GM20431 (cell line): ENCODE measurements at regions not wholly inside any gene's neighbourhood (a gene's known extent, or its start where the extent isn't known, plus 50 kb on each side); places are given as distances from the start of the nearest gene placed in this dataset.

Source experiments
- in situ Hi-C: fragments of 300-500 bp; cut with MseI, MboI; formaldehyde crosslinking; loops from one replicate; pipeline ENCODE4 v1.15.0; 2020; ENCODE audit warnings: low sequenced_read_pairs; ENCODE audit not compliant: unreplicated experiment

GRCh38 chr12:115860619-115861018, 416.9 kb downstream of the MED13L start:
- in situ Hi-C loops: no loop called here

GRCh38 chr12:115859231-115859630, 418.3 kb downstream of the MED13L start:
- in situ Hi-C loops: no loop called here

GRCh38 chr12:115857923-115858322, 419.6 kb downstream of the MED13L start:
- in situ Hi-C loops: no loop called here

GRCh38 chr12:115857160-115857920, 420.2 kb downstream of the MED13L start:
- in situ Hi-C loops: no loop called here

- in situ Hi-C loops: no loop called here
Measured at GRCh38 chr12:115852054-115852453, 425.4 kb downstream of the MED13L start.

- in situ Hi-C loops: no loop called here
Measured at GRCh38 chr12:115850957-115851356, 426.5 kb downstream of the MED13L start.

- in situ Hi-C loops: no loop called here
Measured at GRCh38 chr12:115849262-115849943, 428.1 kb downstream of the MED13L start.

- in situ Hi-C loops: no loop called here
Measured at GRCh38 chr12:115847398-115847797, 430.1 kb downstream of the MED13L start.

- in situ Hi-C loops: no loop called here
Measured at GRCh38 chr12:115846516-115846915, 431.0 kb downstream of the MED13L start.

GRCh38 chr12:115840159-115840558, 437.3 kb downstream of the MED13L start:
- in situ Hi-C loops: no loop called here

GRCh38 chr12:115838952-115839351, 438.5 kb downstream of the MED13L start:
- in situ Hi-C loops: no loop called here

GRCh38 chr12:115837220-115837619, 440.3 kb downstream of the MED13L start:
- in situ Hi-C loops: no loop called here

GRCh38 chr12:115835445-115835844, 442.0 kb downstream of the MED13L start:
- in situ Hi-C loops: no loop called here

GRCh38 chr12:115833704-115834103, 443.8 kb downstream of the MED13L start:
- in situ Hi-C loops: no loop called here

- in situ Hi-C loops: no loop called here
Measured at GRCh38 chr12:115830633-115831032, 446.9 kb downstream of the MED13L start.

- in situ Hi-C loops: no loop called here
Measured at GRCh38 chr12:115830070-115830469, 447.4 kb downstream of the MED13L start.

- in situ Hi-C loops: no loop called here
Measured at GRCh38 chr12:115828168-115828567, 449.3 kb downstream of the MED13L start.

GRCh38 chr12:115824936-115825602, 452.4 kb downstream of the MED13L start:
- in situ Hi-C loops: no loop called here

- in situ Hi-C loops: no loop called here
Measured at GRCh38 chr12:115823635-115824034, 453.9 kb downstream of the MED13L start.

GRCh38 chr12:115820656-115821055, 456.8 kb downstream of the MED13L start:
- in situ Hi-C loops: no loop called here

GRCh38 chr12:115818973-115819372, 458.5 kb downstream of the MED13L start:
- in situ Hi-C loops: no loop called here
